ENCODE measurements at regions not wholly inside any gene's neighbourhood (a gene's known extent, or its start where the extent isn't known, plus 50 kb on each side); places are given as distances from the start of the nearest gene placed in this dataset.

DNA sequence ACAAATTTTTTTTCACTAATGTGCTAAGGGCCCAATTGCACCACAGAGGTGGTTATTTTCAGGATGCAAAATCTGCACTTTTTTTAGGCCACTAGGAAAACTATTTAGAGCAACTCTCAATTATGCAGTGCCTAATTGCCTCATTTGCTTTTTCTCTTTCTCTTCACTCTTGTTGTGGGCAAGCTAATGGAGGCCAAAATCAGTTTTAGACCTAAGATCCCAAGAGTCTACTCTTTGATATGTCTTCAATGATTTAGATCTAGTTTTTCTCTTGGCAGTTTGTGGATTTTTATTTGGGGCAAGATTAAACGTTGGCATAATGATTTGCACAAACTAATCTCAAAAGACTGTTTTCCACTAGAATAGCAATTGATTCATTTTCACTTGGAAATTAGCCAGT, 1996.9 kb downstream of the LRRC4C start:
- Histone ChIP-seq H3K4me1 (ENCODE audit: insufficient read depth, low read length) (no peaks in the 10 kb centered on the region), H3K27me3 (ENCODE audit: insufficient read depth, low read length) (no peaks in the 10 kb centered on the region), H3K36me3 (ENCODE audit: insufficient read depth, low read length) (no peaks in the 10 kb centered on the region), H2AFZ (ENCODE audit: low read depth, low read length) (no peak overlapping the region), H3K4me3 (ENCODE audit: low read length) (no peak overlapping the region), H3K9me3 (ENCODE audit: low read length) (no peaks in the 10 kb centered on the region)

DNA sequence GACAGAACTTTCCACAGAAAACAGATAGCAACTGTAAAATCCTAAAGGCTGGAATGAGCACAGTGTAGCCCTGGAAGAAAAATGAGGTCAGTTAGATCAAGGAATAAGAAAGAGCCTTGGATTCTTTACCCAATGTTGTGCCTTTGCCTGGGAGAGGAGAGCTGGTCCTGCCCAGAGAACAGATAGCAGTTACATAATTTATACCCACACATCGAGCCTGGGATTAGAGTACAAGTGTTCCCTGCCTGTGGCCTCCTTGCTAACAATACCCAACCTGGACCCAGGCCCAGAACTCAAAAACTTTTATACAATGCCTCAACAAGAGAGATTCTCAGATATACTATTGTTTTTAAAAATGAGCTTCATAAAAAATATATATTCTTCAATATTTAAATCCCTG, 1998.4 kb downstream of the LRRC4C start:
- Histone ChIP-seq H2AFZ (ENCODE audit: low read depth, low read length) (no peak overlapping the region), H3K36me3 (ENCODE audit: insufficient read depth, low read length) (no peaks in the 10 kb centered on the region), H3K27me3 (ENCODE audit: insufficient read depth, low read length) (no peaks in the 10 kb centered on the region), H3K4me3 (ENCODE audit: low read length) (no peak overlapping the region), H3K4me1 (ENCODE audit: insufficient read depth, low read length) (no peaks in the 10 kb centered on the region), H3K9me3 (ENCODE audit: low read length) (no peaks in the 10 kb centered on the region)

DNA sequence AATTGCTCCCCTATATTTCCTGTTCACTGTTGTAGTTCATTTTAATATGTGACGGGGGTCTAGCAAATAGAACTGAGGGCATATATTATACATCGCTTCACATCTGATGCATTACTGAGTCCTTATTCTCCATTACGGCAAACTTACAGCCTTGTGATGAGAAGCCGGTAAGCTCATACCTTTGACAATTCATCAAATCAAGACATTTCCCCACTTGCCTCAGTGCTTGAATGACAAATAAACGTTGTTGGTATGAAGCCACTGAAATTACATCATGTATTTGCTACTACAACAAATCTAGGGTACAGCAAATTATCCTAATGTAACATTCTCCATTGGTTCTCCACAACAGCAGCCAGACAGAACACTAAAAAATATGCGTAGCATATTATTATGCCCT, 1999.8 kb downstream of the LRRC4C start:
- Histone ChIP-seq H3K4me3 (ENCODE audit: low read length) (no peak overlapping the region), H3K9me3 (ENCODE audit: low read length) (no peaks in the 10 kb centered on the region), H2AFZ (ENCODE audit: low read depth, low read length) (no peak overlapping the region), H3K27me3 (ENCODE audit: insufficient read depth, low read length) (no peaks in the 10 kb centered on the region), H3K4me1 (ENCODE audit: insufficient read depth, low read length) (no peaks in the 10 kb centered on the region), H3K36me3 (ENCODE audit: insufficient read depth, low read length) (no peaks in the 10 kb centered on the region)

DNA sequence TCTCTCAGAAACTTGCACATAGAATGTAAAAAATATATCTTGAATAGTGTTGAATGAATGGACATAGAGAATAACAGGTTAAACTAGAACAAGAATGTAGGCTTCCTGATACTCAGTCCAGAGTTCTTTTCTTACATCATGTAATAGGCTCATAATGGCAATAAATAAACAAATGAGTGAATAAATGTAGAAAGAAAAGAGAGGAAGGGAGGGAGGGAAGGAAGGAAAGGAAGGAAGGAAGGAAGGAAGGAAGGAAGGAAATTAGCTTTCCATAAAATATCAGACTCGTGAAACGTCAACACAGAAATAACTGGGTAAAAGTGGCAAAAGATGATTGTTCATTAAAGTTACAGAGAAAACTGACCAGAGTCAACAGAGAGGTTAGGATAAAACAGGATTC, 2001.0 kb downstream of the LRRC4C start:
- Histone ChIP-seq H2AFZ (ENCODE audit: low read depth, low read length) (no peak overlapping the region), H3K36me3 (ENCODE audit: insufficient read depth, low read length) (no peaks in the 10 kb centered on the region), H3K9me3 (ENCODE audit: low read length) (no peaks in the 10 kb centered on the region), H3K4me3 (ENCODE audit: low read length) (no peak overlapping the region), H3K4me1 (ENCODE audit: insufficient read depth, low read length) (no peaks in the 10 kb centered on the region), H3K27me3 (ENCODE audit: insufficient read depth, low read length) (no peaks in the 10 kb centered on the region)

DNA sequence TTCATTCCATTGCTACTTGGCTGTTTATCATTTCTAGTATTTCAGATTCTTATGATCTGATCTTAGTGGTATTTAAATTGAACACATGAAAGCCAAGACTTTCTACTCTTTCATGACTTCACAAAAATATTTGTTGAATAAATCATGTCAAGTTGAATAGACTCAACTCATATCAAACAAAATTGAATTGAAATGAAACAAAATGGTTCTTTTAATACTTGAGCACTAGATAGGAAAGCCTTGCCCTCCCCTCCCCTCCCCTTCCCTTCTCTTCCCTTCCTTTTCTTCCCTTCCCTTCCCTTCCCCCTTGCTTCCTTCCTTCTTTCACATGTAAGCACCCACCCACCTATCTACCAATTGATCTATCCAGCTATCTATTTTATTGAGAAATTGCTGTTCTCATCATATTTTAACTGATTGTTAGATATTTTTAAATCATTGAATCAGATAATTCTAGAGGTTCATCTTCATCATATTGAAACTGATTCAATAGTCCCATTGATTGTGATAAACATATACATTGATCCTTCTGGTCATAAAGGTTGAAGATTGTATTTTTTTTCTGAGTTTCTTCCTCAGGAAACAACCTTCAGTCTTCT, 2015.9 kb downstream of the LRRC4C start:
- Histone ChIP-seq H3K36me3 (ENCODE audit: insufficient read depth, low read length) (no peaks in the 10 kb centered on the region), H3K27me3 (ENCODE audit: insufficient read depth, low read length) (no peaks in the 10 kb centered on the region), H3K9me3 (ENCODE audit: low read length) (no peaks in the 10 kb centered on the region), H3K4me1 (ENCODE audit: insufficient read depth, low read length) (no peaks in the 10 kb centered on the region), H3K4me3 (ENCODE audit: low read length) (no peak overlapping the region), H2AFZ (ENCODE audit: low read depth, low read length) (no peak overlapping the region)

DNA sequence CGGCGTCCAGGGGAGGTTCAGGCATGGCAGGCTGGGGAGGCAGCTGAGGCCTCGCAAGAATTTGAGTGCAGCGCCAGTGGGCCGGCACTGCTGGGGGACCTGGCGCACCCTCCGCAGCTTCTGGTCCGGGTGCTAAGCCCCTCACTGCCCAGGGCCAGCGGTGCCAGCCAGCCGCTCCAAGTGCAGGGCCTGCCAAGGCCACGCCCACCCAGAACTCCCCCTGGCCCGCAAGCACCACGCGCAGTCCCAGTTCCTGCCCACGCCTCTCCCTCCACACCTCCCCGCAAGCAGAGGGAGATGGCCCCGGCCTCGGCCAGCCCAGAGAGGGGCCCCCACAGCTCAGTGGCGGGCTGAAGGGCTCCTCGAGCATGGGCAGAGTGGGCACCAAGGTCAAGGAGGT, 2017.3 kb downstream of the LRRC4C start:
- Histone ChIP-seq H3K36me3 (ENCODE audit: insufficient read depth, low read length) (no peaks in the 10 kb centered on the region), H3K4me1 (ENCODE audit: insufficient read depth, low read length) (no peaks in the 10 kb centered on the region), H3K4me3 (ENCODE audit: low read length) (no peak overlapping the region), H3K9me3 (ENCODE audit: low read length) (no peaks in the 10 kb centered on the region), H3K27me3 (ENCODE audit: insufficient read depth, low read length) (no peaks in the 10 kb centered on the region), H2AFZ (ENCODE audit: low read depth, low read length) (no peak overlapping the region)

DNA sequence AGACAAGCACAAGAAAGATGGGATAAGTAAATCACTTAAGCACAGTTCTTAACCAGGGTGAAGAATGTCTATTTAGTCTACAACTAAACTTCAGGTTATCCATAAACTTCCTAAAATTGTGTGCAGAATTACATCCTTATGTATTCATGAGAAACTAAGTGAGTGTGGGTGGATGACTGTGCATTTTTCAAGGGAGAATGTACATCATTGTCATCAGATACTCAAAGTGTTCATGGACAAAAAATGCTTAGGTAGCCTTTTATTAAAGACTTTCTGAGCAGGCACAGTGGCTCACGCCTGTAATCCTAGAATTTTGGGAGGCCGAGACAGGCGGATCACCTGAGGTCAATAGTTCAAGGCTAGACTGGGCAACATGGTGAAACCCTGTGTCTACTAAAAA, 2023.8 kb downstream of the LRRC4C start:
- Histone ChIP-seq H3K4me3 (ENCODE audit: low read length) (no peak overlapping the region), H3K36me3 (ENCODE audit: insufficient read depth, low read length) (no peaks in the 10 kb centered on the region), H3K9me3 (ENCODE audit: low read length) (no peaks in the 10 kb centered on the region), H3K27me3 (ENCODE audit: insufficient read depth, low read length) (no peaks in the 10 kb centered on the region), H3K4me1 (ENCODE audit: insufficient read depth, low read length) (no peaks in the 10 kb centered on the region), H2AFZ (ENCODE audit: low read depth, low read length) (no peak overlapping the region)

DNA sequence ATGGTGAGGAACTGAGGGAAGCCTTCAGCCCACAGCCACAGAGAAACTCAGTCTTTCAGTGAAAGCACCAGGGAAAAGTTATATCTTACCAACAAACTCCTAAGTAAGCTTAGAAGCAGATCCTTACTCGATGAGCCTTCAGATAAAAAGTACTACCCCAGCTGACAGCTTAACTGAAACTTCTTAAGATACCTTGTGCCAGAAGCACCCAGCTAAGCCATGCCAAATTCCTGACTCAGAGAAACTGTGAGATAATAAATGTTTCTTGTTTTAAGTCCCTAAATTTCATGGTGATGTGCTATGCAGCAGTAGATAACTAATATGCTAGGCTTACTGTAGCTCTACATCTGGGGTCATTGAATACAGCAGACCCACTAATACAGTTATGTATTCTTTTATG, 2025.0 kb downstream of the LRRC4C start:
- no peak overlapping the region for H2AFZ ChIP-seq (ENCODE audit: low read depth, low read length)
- no peak overlapping the region for H3K4me3 ChIP-seq (ENCODE audit: low read length)
- H3K9me3 ChIP-seq (ENCODE audit: low read length) = no peaks in the 10 kb centered on the region
- no peaks in the 10 kb centered on the region for H3K4me1 ChIP-seq (ENCODE audit: insufficient read depth, low read length)
- H3K36me3 ChIP-seq (ENCODE audit: insufficient read depth, low read length) = no peaks in the 10 kb centered on the region
- H3K27me3 ChIP-seq (ENCODE audit: insufficient read depth, low read length) = no peaks in the 10 kb centered on the region

DNA sequence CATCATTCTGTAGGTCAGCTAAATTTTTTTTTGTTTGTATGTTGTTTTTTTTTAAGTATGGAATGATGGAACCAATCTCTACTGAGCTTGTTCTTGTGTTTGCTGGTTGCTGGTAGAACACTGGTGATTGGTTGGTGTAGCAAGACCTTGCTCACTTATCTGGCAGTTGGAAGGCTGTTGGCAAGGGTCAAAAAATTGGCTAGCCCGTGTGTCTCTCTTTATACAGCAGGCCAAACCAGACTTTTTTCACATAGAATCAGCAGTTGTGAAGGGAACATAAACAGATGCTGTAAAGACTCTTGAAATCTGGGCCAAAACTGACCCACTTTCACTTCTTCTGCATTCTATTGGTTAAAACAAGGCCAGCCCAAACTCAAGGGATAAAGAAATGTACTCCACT, 2026.5 kb downstream of the LRRC4C start:
- no peaks in the 10 kb centered on the region for H3K4me1 ChIP-seq (ENCODE audit: insufficient read depth, low read length)
- H3K9me3 ChIP-seq (ENCODE audit: low read length) = no peaks in the 10 kb centered on the region
- no peak overlapping the region for H3K4me3 ChIP-seq (ENCODE audit: low read length)
- no peaks in the 10 kb centered on the region for H3K27me3 ChIP-seq (ENCODE audit: insufficient read depth, low read length)
- no peaks in the 10 kb centered on the region for H3K36me3 ChIP-seq (ENCODE audit: insufficient read depth, low read length)
- H2AFZ ChIP-seq (ENCODE audit: low read depth, low read length) = no peak overlapping the region

DNA sequence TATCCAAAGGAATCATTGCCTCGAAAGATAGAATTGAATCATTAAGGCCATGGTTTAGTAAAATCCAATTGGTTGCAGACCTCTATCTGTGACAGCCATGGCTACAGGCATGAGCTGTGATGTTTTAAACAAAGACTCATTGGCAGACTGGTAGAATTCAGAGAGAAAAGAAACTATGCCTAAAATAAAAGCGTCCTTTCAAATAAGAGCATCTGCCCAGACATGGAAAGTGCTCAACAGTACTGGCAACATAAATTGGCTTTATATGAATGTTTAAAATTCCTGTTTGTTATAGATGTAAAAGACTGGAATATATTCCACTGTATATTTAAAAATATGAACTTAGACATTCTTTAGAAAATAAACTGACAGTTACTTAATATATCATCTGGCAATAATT, 2034.2 kb downstream of the LRRC4C start:
- Histone ChIP-seq H2AFZ (ENCODE audit: low read depth, low read length) (no peak overlapping the region), H3K36me3 (ENCODE audit: insufficient read depth, low read length) (no peaks in the 10 kb centered on the region), H3K9me3 (ENCODE audit: low read length) (no peaks in the 10 kb centered on the region), H3K27me3 (ENCODE audit: insufficient read depth, low read length) (no peaks in the 10 kb centered on the region), H3K4me3 (ENCODE audit: low read length) (no peak overlapping the region), H3K4me1 (ENCODE audit: insufficient read depth, low read length) (no peaks in the 10 kb centered on the region)

DNA sequence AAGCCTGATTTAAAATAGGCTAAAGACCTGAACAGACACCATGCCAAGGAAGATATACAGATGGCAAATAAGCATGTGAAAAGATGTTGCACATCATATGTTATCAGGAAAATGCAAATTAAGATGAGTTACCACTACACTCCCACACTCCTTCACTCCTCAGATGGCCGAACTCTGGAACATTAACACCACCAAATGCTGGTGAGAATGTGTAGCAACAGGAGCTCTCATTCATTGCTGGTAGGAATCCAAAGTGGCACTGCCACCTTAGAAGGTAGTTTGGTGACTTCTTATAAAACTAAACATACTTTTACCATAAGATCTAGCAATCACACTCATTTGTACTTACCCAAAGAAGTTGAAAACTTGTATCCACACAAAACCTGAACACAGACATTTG, 2047.3 kb downstream of the LRRC4C start:
- Histone ChIP-seq H3K4me1 (ENCODE audit: insufficient read depth, low read length) (no peaks in the 10 kb centered on the region), H3K36me3 (ENCODE audit: insufficient read depth, low read length) (no peaks in the 10 kb centered on the region), H3K27me3 (ENCODE audit: insufficient read depth, low read length) (no peaks in the 10 kb centered on the region), H3K9me3 (ENCODE audit: low read length) (no peaks in the 10 kb centered on the region), H3K4me3 (ENCODE audit: low read length) (no peak overlapping the region), H2AFZ (ENCODE audit: low read depth, low read length) (no peak overlapping the region)

DNA sequence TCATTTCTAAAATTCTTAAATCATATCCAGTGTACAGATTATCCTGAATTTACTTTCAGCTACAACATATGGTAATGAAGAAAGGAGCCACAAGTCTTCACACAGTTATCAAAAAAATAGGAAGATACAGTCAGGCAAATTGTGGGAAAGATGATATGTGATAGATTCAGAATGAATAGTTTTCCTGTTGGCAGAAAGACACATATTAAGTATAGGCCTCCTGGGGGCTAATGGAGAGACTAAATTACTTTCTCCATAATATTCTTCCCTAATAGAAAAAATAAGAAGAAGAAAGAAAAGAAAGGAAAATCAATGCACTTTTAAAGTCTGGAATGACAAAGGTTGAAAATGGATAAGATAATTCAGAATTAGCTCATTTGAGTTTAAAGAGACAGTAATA, 2073.5 kb downstream of the LRRC4C start:
- Histone ChIP-seq H3K27me3 (ENCODE audit: insufficient read depth, low read length) (no peaks in the 10 kb centered on the region), H3K36me3 (ENCODE audit: insufficient read depth, low read length) (no peaks in the 10 kb centered on the region), H3K4me3 (ENCODE audit: low read length) (no peak overlapping the region), H2AFZ (ENCODE audit: low read depth, low read length) (no peak overlapping the region), H3K9me3 (ENCODE audit: low read length) (no peaks in the 10 kb centered on the region), H3K4me1 (ENCODE audit: insufficient read depth, low read length) (no peaks in the 10 kb centered on the region)

DNA sequence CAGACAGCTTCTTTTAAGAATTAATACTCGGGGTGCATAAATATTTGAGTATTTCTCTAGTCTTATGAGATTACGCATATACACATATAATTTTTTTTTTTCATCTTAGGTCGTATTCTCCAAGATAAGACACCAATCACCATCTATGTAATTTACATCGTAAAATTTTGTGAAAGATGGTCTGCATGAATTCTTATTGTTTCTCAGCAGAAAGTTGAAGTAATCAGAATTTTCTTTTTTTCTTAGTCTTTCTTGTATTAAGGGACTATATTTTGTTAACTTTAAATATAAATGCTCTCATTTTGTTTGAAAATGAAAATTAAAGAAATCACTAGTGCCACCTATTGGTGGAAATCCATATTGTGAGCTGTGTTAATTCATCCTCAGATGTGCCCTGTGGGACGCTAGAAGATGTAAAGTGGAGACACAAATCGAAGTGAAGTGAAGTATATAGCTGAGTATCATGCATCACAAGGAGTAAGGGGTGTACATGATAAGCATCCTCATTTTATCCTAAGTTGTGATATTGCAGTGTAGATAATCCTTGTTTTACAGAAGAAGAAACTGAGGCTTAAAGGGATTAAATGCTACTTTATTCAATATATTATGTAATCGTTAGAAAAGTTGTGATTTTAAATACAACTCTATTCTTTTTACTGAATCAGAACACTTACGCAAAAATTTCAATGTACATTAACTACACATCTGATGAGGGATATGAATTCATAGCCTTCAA, 2084.3 kb downstream of the LRRC4C start:
- no peaks in the 10 kb centered on the region for H3K27me3 ChIP-seq (ENCODE audit: insufficient read depth, low read length)
- no peak overlapping the region for H3K4me3 ChIP-seq (ENCODE audit: low read length)
- H3K4me1 ChIP-seq (ENCODE audit: insufficient read depth, low read length) = no peaks in the 10 kb centered on the region
- H3K9me3 ChIP-seq (ENCODE audit: low read length) = no peaks in the 10 kb centered on the region
- no peak overlapping the region for H2AFZ ChIP-seq (ENCODE audit: low read depth, low read length)
- H3K36me3 ChIP-seq (ENCODE audit: insufficient read depth, low read length) = no peaks in the 10 kb centered on the region

DNA sequence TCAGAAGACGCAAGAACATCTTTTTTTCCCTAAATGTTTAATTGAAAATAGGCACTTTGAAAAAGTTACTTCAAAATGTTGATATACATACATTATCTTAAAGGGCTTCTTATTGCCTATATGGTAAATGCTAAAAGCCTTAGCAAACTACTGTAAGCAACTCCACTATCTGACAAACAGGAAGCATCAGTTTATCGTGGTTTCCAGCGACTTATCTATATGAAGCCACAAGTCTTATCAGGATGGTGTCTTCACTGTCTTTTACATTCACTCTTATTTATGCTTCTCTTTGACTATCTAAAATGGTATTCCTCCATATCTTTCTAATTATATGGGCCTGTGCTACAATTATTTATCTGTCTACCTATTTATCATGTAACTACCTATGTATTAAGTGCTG, 2091.9 kb downstream of the LRRC4C start:
- no peaks in the 10 kb centered on the region for H3K9me3 ChIP-seq (ENCODE audit: low read length)
- H3K4me1 ChIP-seq (ENCODE audit: insufficient read depth, low read length) = no peaks in the 10 kb centered on the region
- H2AFZ ChIP-seq (ENCODE audit: low read depth, low read length) = no peak overlapping the region
- H3K36me3 ChIP-seq (ENCODE audit: insufficient read depth, low read length) = no peaks in the 10 kb centered on the region
- H3K27me3 ChIP-seq (ENCODE audit: insufficient read depth, low read length) = no peaks in the 10 kb centered on the region
- H3K4me3 ChIP-seq (ENCODE audit: low read length) = no peak overlapping the region
